Breast epithelium (tissue), 4 donors: ENCODE measurements at regions not wholly inside any gene's neighbourhood (a gene's known extent, or its start where the extent isn't known, plus 50 kb on each side); places are given as distances from the start of the nearest gene placed in this dataset.
"Not testable (repeated sequence)": the region's sequence is repeated elsewhere in the genome, so short reads cannot be mapped to it uniquely, and the experiment has no call there.

Experiments
- DNase-seq, 2 donors: peaks; one replicate each; pipeline ENCODE4 v3.0.0-alpha.2; 2019; ENCODE audit warnings: low spot score in 2 of 2
- H3K27ac ChIP-seq, 2 donors: fragments of 200-600 bp; sonication (generic) in 1 of 2; one replicate each; pipeline ENCODE4 v1.5.1; 2016 to 2019; ENCODE audit warnings: mild to moderate bottlenecking in 1 of 2
- H3K27me3 ChIP-seq, 2 donors: fragments of 200-600 bp; sonication (generic) in 1 of 2; one replicate each; pipeline versions ENCODE4 v1.5.1 to v1.6.0; 2017 to 2019; ENCODE audit warnings: control low read depth in 1 of 2, mild to moderate bottlenecking in 1 of 2
- H3K36me3 ChIP-seq: fragments of 200-600 bp; one replicate; pipeline ENCODE4 v1.5.1; 2019
- H3K4me1 ChIP-seq, 2 donors: fragments of 200-600 bp; sonication (generic); one replicate each; pipeline ENCODE4 v1.5.1; 2016 to 2019; ENCODE audit warnings: control low read depth in 1 of 2
- H3K4me3 ChIP-seq, 3 donors: fragments of 200-600 bp; sonication (generic); 1 replicate in 2 of 3; 2 replicates in 1 of 3; pipeline ENCODE4 v1.5.1; 2016 to 2019; ENCODE audit warnings: mild to moderate bottlenecking in 3 of 3, moderate library complexity in 2 of 3
- H3K9me3 ChIP-seq, 2 donors: fragments of 200-600 bp; sonication (generic) in 1 of 2; one replicate each; pipeline ENCODE4 v1.5.1; 2016 to 2019; ENCODE audit warnings: control low read depth in 1 of 2
- CTCF ChIP-seq, 3 donors: fragments of 450-650 bp; IDR thresholded peaks; one replicate each; pipeline ENCODE4 v1.5.1; 2016 to 2017; ENCODE audit warnings: antibody characterized with exemption in 3 of 3, mild to moderate bottlenecking in 3 of 3, moderate library complexity in 3 of 3
- POLR2A ChIP-seq: fragments of 450-650 bp; IDR thresholded peaks from one replicate; pipeline ENCODE4 v1.6.1; 2016; ENCODE audit warnings: antibody characterized with exemption, mild to moderate bottlenecking, moderate library complexity
- POLR2AphosphoS5 ChIP-seq, 3 donors: sonication (generic); formaldehyde crosslinking; IDR thresholded peaks; one replicate each; pipeline ENCODE4 v1.6.1; 2017; ENCODE audit warnings: antibody characterized with exemption in 3 of 3
- intact Hi-C: fragments of 100-400 bp; cut with DNase I; formaldehyde crosslinking; loops from one replicate; pipeline ENCODE4 v1.15.1; 2023; ENCODE audit warnings: low total_unique reads

- Histone ChIP-seq H3K27me3 (no peaks in the 10 kb centered on the region), H3K4me3 (no peak overlapping the region), H3K27ac (no peak overlapping the region), H3K36me3 (no peaks in the 10 kb centered on the region), H3K4me1 (no peaks in the 10 kb centered on the region), H3K9me3 (no peaks in the 10 kb centered on the region)
- no peak for DNase-seq
- TF ChIP-seq POLR2AphosphoS5 (IDR thresholded peaks at IDR 0.05) (no peak), POLR2A (no peak), CTCF (IDR thresholded peaks at IDR 0.05) (no peak)
- intact Hi-C loops, result loop anchor here (2.0 kb wide), 1 partner anchor 79 kb away; no protein-coding TSS in a partner anchor
These were observed 241.6 kb upstream of the DUSP10 start for GRCh38 chr1:221983444-221983843.

GRCh38 chr1:221981461-221981860, 239.6 kb upstream of the DUSP10 start:
- no peak overlapping the region for H3K4me3 ChIP-seq
- DNase-seq, result no peak
- H3K36me3 ChIP-seq, result no peaks in the 10 kb centered on the region
- H3K27me3 ChIP-seq, result no peaks in the 10 kb centered on the region
- H3K9me3 ChIP-seq, result no peaks in the 10 kb centered on the region
- no peak for TF ChIP-seq POLR2A
- no peak for TF ChIP-seq POLR2AphosphoS5 (IDR thresholded peaks at IDR 0.05)
- no peak for TF ChIP-seq CTCF (IDR thresholded peaks at IDR 0.05)
- intact Hi-C loops, result no loop called here
- no peaks in the 10 kb centered on the region for H3K4me1 ChIP-seq
- H3K27ac ChIP-seq, result no peak overlapping the region

GRCh38 chr1:221979444-221980032, 237.6 kb upstream of the DUSP10 start:
- no peak for DNase-seq
- no peak for TF ChIP-seq POLR2AphosphoS5 (IDR thresholded peaks at IDR 0.05)
- no peak for TF ChIP-seq POLR2A
- TF ChIP-seq CTCF (IDR thresholded peaks at IDR 0.05), result no peak
- no peaks in the 10 kb centered on the region for H3K27me3 ChIP-seq
- intact Hi-C loops, result no loop called here
- no peaks in the 10 kb centered on the region for H3K4me1 ChIP-seq
- no peak overlapping the region for H3K27ac ChIP-seq
- no peaks in the 10 kb centered on the region for H3K36me3 ChIP-seq
- no peaks in the 10 kb centered on the region for H3K9me3 ChIP-seq
- H3K4me3 ChIP-seq, result no peak overlapping the region

GRCh38 chr1:221978631-221979334, 236.9 kb upstream of the DUSP10 start:
- H3K4me3 ChIP-seq, DNase-seq, intact Hi-C loops, H3K36me3 ChIP-seq, H3K27me3 ChIP-seq, H3K9me3 ChIP-seq, H3K4me1 ChIP-seq, H3K27ac ChIP-seq: not testable (repeated sequence)

GRCh38 chr1:221973787-221974186, 231.9 kb upstream of the DUSP10 start:
- H3K4me3 ChIP-seq, DNase-seq, H3K9me3 ChIP-seq, intact Hi-C loops, H3K36me3 ChIP-seq, H3K27ac ChIP-seq, H3K4me1 ChIP-seq, H3K27me3 ChIP-seq: not testable (repeated sequence)

GRCh38 chr1:221972276-221973235, 230.7 kb upstream of the DUSP10 start:
- TF ChIP-seq POLR2AphosphoS5 (IDR thresholded peaks at IDR 0.05) (no peak), POLR2A (no peak), CTCF (IDR thresholded peaks at IDR 0.05) (no peak)
- DNase-seq, result no peak
- no peaks in the 10 kb centered on the region for H3K36me3 ChIP-seq
- H3K9me3 ChIP-seq, result no peaks in the 10 kb centered on the region
- intact Hi-C loops, result no loop called here
- H3K4me3 ChIP-seq, result no peak overlapping the region
- no peaks in the 10 kb centered on the region for H3K27me3 ChIP-seq
- H3K4me1 ChIP-seq, result no peaks in the 10 kb centered on the region
- H3K27ac ChIP-seq, result no peak overlapping the region

- H3K4me1 ChIP-seq, intact Hi-C loops, DNase-seq, H3K36me3 ChIP-seq, H3K27me3 ChIP-seq, H3K4me3 ChIP-seq, H3K27ac ChIP-seq, H3K9me3 ChIP-seq: not testable (repeated sequence)
These were observed 229.1 kb upstream of the DUSP10 start for GRCh38 chr1:221971035-221971434.

- H3K4me3 ChIP-seq, DNase-seq, H3K27me3 ChIP-seq, intact Hi-C loops, H3K27ac ChIP-seq, H3K9me3 ChIP-seq, H3K36me3 ChIP-seq, H3K4me1 ChIP-seq: not testable (repeated sequence)
These were observed 227.5 kb upstream of the DUSP10 start for GRCh38 chr1:221969298-221969858.
